Neuronal stem cell (in vitro differentiated cells): ENCODE measurements at regions not wholly inside any gene's neighbourhood (a gene's known extent, or its start where the extent isn't known, plus 50 kb on each side); places are given as distances from the start of the nearest gene placed in this dataset.
A peak's percentile ranks its signal among the peaks of the same experiment; 100 is the strongest.
"Not testable (repeated sequence)": the region's sequence is repeated elsewhere in the genome, so short reads cannot be mapped to it uniquely, and the experiment has no call there.

Experiments
- DNase-seq: peaks from one replicate; pipeline ENCODE4 v3.0.0-alpha.2; 2013; ENCODE audit warnings: low spot score
- H2AFZ ChIP-seq: one replicate; pipeline ENCODE4 v1.6.1; 2013; ENCODE audit warnings: mild to moderate bottlenecking, low read length, inconsistent platforms
- H2AK5ac ChIP-seq: 2 replicates; pipeline ENCODE4 v1.6.1; 2013; ENCODE audit warnings: low read depth, mild to moderate bottlenecking, inconsistent platforms, low read length, moderate library complexity, mixed read lengths
- H2BK120ac ChIP-seq: 2 replicates; pipeline ENCODE4 v1.6.1; 2013; ENCODE audit warnings: low read depth, mild to moderate bottlenecking, inconsistent platforms, low read length, moderate library complexity, mixed read lengths
- H2BK12ac ChIP-seq: one replicate; pipeline ENCODE4 v1.6.1; 2013; ENCODE audit warnings: low read length, inconsistent platforms
- H2BK15ac ChIP-seq: 2 replicates; pipeline ENCODE4 v1.6.1; 2013; ENCODE audit warnings: mild to moderate bottlenecking, low read length, inconsistent platforms, mixed read lengths
- H2BK5ac ChIP-seq: one replicate; pipeline ENCODE4 v1.6.1; 2013; ENCODE audit warnings: inconsistent platforms, mild to moderate bottlenecking, low read length, moderate library complexity
- H3K14ac ChIP-seq: one replicate; pipeline ENCODE4 v1.6.1; 2013; ENCODE audit warnings: low read length, inconsistent platforms
- H3K18ac ChIP-seq: 2 replicates; pipeline ENCODE4 v1.6.1; 2013; ENCODE audit warnings: low read length, inconsistent platforms
- H3K23ac ChIP-seq: 2 replicates; pipeline ENCODE4 v1.6.1; 2013; ENCODE audit warnings: low read depth, mild to moderate bottlenecking, mixed read lengths, low read length, inconsistent platforms; ENCODE audit not compliant: poor library complexity
- H3K27ac ChIP-seq: replicated peaks from 3 replicates; pipeline ENCODE4 v1.5.1; 2013; ENCODE audit warnings: low read length, inconsistent platforms
- H3K27me3 ChIP-seq, 3 experiments: 2 replicates each; pipeline ENCODE4 v1.6.1; 2013; ENCODE audit warnings: low read length in 3 of 3, mild to moderate bottlenecking in 2 of 3, inconsistent platforms in 1 of 3, low read depth in 1 of 3, mixed read lengths in 1 of 3, moderate library complexity in 1 of 3; ENCODE audit not compliant: control insufficient read depth in 3 of 3, insufficient read depth in 3 of 3
- H3K36me3 ChIP-seq, 2 donors: replicated peaks in 1 of 2; 2 replicates each; pipeline ENCODE4 v1.6.1; 2013; ENCODE audit warnings: low read length in 2 of 2; ENCODE audit not compliant: control insufficient read depth in 2 of 2, insufficient read depth in 2 of 2
- H3K4ac ChIP-seq: 2 replicates; pipeline ENCODE4 v1.6.1; 2013; ENCODE audit warnings: inconsistent platforms, mild to moderate bottlenecking, low read length, moderate library complexity
- H3K4me1 ChIP-seq, 2 donors: 1 replicate in 1 of 2; 2 replicates in 1 of 2; pipeline ENCODE4 v1.6.1; 2013; ENCODE audit warnings: low read length in 2 of 2, low read depth in 1 of 2; ENCODE audit not compliant: control insufficient read depth in 2 of 2, insufficient read depth in 1 of 2
- H3K4me2 ChIP-seq: one replicate; pipeline ENCODE4 v1.6.1; 2013; ENCODE audit warnings: mild to moderate bottlenecking, low read length, inconsistent platforms; ENCODE audit not compliant: insufficient read depth, poor library complexity, severe bottlenecking
- H3K4me3 ChIP-seq, 2 donors: 2 replicates each; pipeline ENCODE4 v1.5.1; 2013; ENCODE audit warnings: low read length in 2 of 2, mild to moderate bottlenecking in 2 of 2, inconsistent platforms in 1 of 2, moderate library complexity in 1 of 2
- H3K79me1 ChIP-seq: one replicate; pipeline ENCODE4 v1.6.1; 2013; ENCODE audit warnings: low read depth, mild to moderate bottlenecking, inconsistent platforms, low read length, moderate library complexity
- H3K9ac ChIP-seq: one replicate; pipeline ENCODE4 v1.6.1; 2013; ENCODE audit warnings: mild to moderate bottlenecking, low read depth, low read length, inconsistent platforms; ENCODE audit not compliant: poor library complexity
- H3K9me3 ChIP-seq, 2 donors: replicated peaks in 1 of 2; 2 replicates each; pipeline versions ENCODE3 to v1.6.1; 2013; ENCODE audit warnings: low read length in 2 of 2, mild to moderate bottlenecking in 2 of 2, inconsistent platforms in 1 of 2, low read depth in 1 of 2, mixed read lengths in 1 of 2, moderate library complexity in 1 of 2; ENCODE audit not compliant: control insufficient read depth in 2 of 2, insufficient read depth in 1 of 2
- H4K8ac ChIP-seq: one replicate; pipeline ENCODE4 v1.6.1; 2013; ENCODE audit warnings: low read depth, mild to moderate bottlenecking, inconsistent platforms, low read length, moderate library complexity
- H4K91ac ChIP-seq: one replicate; pipeline ENCODE4 v1.6.1; 2013; ENCODE audit warnings: low read length, low read depth, mild to moderate bottlenecking, inconsistent platforms; ENCODE audit not compliant: poor library complexity
- WGBS, 2 donors: extraction: QIAGEN DNeasy Blood & Tissue Kit; methylation state at CpG; one replicate each; pipeline ENCODE4 v1.1.7; 2013; ENCODE audit warnings: missing lambda C conversion rate in 2 of 2, mixed read lengths in 1 of 2; ENCODE audit not compliant: insufficient read length in 2 of 2, insufficient replicate concordance in 1 of 2; ENCODE audit errors: extremely low coverage in 2 of 2; 5-methylcytosine and 5-hydroxymethylcytosine counted together

- no CpG with 5 or more reads among the region's 5 CpGs for WGBS, 2 donors
- H4K8ac ChIP-seq, H3K27ac ChIP-seq, H3K79me1 ChIP-seq, H2BK12ac ChIP-seq, H2AK5ac ChIP-seq, H2AFZ ChIP-seq, H3K4me3 ChIP-seq, H2BK5ac ChIP-seq, H3K18ac ChIP-seq, H2BK15ac ChIP-seq, H3K27me3 ChIP-seq, H3K9me3 ChIP-seq, H3K36me3 ChIP-seq, H4K91ac ChIP-seq, H3K4ac ChIP-seq, H2BK120ac ChIP-seq, DNase-seq, H3K14ac ChIP-seq, H3K9ac ChIP-seq, H3K23ac ChIP-seq, H3K4me2 ChIP-seq: not testable (repeated sequence)
- peaks cover 12 to 17% of the 10 kb centered on the region in 2 donors for H3K4me1 ChIP-seq
These were observed 246.6 kb downstream of the ZNF608 start for GRCh38 chr5:124499818-124500217.

GRCh38 chr5:124496968-124497367 is 249.5 kb downstream of the ZNF608 start:
- not testable (repeated sequence) for H3K27ac ChIP-seq, H2BK12ac ChIP-seq, H3K9me3 ChIP-seq, H3K9ac ChIP-seq, H2AK5ac ChIP-seq, H3K27me3 ChIP-seq, H4K91ac ChIP-seq, H3K4me2 ChIP-seq, H3K36me3 ChIP-seq, H3K4me3 ChIP-seq, H2BK5ac ChIP-seq, H3K14ac ChIP-seq, H3K4ac ChIP-seq, DNase-seq, H4K8ac ChIP-seq, H2AFZ ChIP-seq, H3K4me1 ChIP-seq, H3K18ac ChIP-seq, H3K79me1 ChIP-seq, H2BK120ac ChIP-seq, H2BK15ac ChIP-seq, H3K23ac ChIP-seq
- WGBS, 2 donors: no CpG with 5 or more reads among the region's 4 CpGs

- no peak overlapping the region for H3K27ac ChIP-seq
- no CpG with 5 or more reads among the region's 2 CpGs for WGBS, 2 donors
These were observed 251.8 kb downstream of the ZNF608 start for GRCh38 chr5:124494540-124495116.

GRCh38 chr5:124492444-124493224 is 253.8 kb downstream of the ZNF608 start:
- no peak overlapping the region for H2BK12ac ChIP-seq
- no peak overlapping the region for H2BK120ac ChIP-seq
- no peak overlapping the region for H3K9ac ChIP-seq
- H4K91ac ChIP-seq: peak overlapping the region; percentile 14
- no peaks in the 10 kb centered on the region for H3K79me1 ChIP-seq
- H2AK5ac ChIP-seq: peak overlapping the region; percentile 90
- no peak overlapping the region for H3K23ac ChIP-seq
- no peak for DNase-seq
- no peak overlapping the region for H2BK15ac ChIP-seq
- H3K36me3 ChIP-seq: no peaks in the 10 kb centered on the region
- H3K4me3 ChIP-seq: no peak overlapping the region
- H3K14ac ChIP-seq: no peak overlapping the region
- H2BK5ac ChIP-seq: no peak overlapping the region
- WGBS, 2 donors: no CpG with 5 or more reads among the region's 13 CpGs
- no peaks in the 10 kb centered on the region for H3K27me3 ChIP-seq
- H3K4me2 ChIP-seq: no peak overlapping the region
- no peak overlapping the region for H2AFZ ChIP-seq
- H3K18ac ChIP-seq: peak overlapping the region; percentile 93
- peaks cover 0 to 4% of the 10 kb centered on the region in 2 donors for H3K4me1 ChIP-seq
- H4K8ac ChIP-seq: no peak overlapping the region
- peaks cover 0 to 17% of the 10 kb centered on the region in 2 donors for H3K9me3 ChIP-seq
- H3K4ac ChIP-seq: peak overlapping the region; percentile 89
- no peak overlapping the region for H3K27ac ChIP-seq

More at GRCh38 chr5:124494540-124495116, 251.8 kb downstream of the ZNF608 start:
- Histone ChIP-seq H4K91ac (no peak overlapping the region), H3K18ac (no peak overlapping the region), H2AFZ (no peak overlapping the region), H3K14ac (no peak overlapping the region), H3K4me3 (no peak overlapping the region), H3K4ac (no peak overlapping the region), H3K9ac (no peak overlapping the region), H2BK15ac (no peak overlapping the region), H2AK5ac (no peak overlapping the region), H3K23ac (no peak overlapping the region), H3K36me3 (no peaks in the 10 kb centered on the region), H2BK12ac (no peak overlapping the region), H3K9me3 (peaks cover 0 to 10% of the 10 kb centered on the region in 2 donors), H3K27me3 (no peaks in the 10 kb centered on the region), H2BK5ac (no peak overlapping the region), H3K79me1 (no peaks in the 10 kb centered on the region), H3K4me2 (no peak overlapping the region), H3K4me1 (peaks cover 0 to 4% of the 10 kb centered on the region in 2 donors), H4K8ac (no peak overlapping the region), H2BK120ac (no peak overlapping the region)
- no peak for DNase-seq
